ENCODE measurements at regions not wholly inside any gene's neighbourhood (a gene's known extent, or its start where the extent isn't known, plus 50 kb on each side); places are given as distances from the start of the nearest gene placed in this dataset.

DNA sequence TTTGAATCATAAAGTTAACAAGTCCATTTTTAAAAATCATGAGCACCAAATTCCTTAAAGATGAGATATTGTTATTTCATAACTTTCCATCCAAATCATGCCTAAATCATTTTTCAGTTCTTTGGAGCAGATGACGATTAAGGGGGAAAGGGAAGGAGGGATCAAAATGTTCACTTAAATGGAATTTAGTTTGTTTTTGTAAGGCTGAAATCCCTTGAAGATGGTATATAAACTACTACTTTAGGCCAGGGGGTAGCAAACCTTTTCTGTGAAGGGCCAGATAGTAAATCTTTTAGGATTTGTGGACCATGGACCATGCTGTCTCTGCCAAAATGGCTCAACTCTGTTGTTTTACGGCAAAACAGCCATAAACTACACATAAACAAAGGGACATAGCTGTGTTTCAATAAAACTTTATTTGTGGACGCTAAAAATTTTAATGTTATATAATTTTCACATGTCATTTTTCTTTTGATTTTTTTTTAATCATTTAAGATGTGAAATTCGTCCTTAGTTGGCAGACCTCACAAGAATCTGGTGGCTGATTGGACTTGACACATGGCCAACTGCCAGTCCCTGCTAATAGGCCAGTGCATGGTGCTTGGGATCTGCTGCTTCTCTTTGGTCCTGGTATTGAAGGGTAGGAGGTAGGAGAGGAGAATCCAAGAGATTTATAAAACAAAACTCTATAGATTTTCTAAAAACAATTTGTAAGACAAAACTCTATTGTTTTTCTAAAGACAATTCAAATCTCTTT is 52.0 kb upstream of the RTN4 start:
- TF ChIP-seq POLR2AphosphoS5 (IDR thresholded peaks at IDR 0.05): peak; percentile 29
- TF ChIP-seq, protein P1, sequence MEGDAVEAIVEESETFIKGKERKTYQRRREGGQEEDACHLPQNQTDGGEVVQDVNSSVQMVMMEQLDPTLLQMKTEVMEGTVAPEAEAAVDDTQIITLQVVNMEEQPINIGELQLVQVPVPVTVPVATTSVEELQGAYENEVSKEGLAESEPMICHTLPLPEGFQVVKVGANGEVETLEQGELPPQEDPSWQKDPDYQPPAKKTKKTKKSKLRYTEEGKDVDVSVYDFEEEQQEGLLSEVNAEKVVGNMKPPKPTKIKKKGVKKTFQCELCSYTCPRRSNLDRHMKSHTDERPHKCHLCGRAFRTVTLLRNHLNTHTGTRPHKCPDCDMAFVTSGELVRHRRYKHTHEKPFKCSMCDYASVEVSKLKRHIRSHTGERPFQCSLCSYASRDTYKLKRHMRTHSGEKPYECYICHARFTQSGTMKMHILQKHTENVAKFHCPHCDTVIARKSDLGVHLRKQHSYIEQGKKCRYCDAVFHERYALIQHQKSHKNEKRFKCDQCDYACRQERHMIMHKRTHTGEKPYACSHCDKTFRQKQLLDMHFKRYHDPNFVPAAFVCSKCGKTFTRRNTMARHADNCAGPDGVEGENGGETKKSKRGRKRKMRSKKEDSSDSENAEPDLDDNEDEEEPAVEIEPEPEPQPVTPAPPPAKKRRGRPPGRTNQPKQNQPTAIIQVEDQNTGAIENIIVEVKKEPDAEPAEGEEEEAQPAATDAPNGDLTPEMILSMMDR (IDR thresholded peaks at IDR 0.05): no peak

DNA sequence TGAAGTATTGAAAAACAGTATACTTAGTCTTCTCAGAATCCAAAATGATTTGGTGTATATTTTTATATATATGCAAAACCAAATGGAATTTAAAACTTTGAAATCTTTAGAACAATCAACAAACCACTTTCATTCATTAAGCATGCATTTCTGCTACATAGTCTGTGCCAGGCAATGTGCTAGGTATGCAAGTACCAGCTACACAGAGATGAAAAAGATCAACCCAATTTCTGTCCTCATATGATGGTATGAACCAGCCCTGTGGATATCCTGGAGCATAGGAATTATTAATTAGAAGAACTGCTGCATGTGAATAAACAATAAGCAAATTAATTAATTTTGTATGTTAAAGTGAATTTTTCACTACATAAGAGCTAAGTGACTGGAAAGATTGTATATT is 51.2 kb upstream of the RTN4 start:
- H3K4me3 ChIP-seq: no peak overlapping the region
- H3K9me3 ChIP-seq: no peaks in the 10 kb centered on the region
- no peaks in the 10 kb centered on the region for H3K27me3 ChIP-seq (replicated peaks; ENCODE audit: insufficient read depth)
- H3K36me3 ChIP-seq: no peaks in the 10 kb centered on the region
- intact Hi-C loops (cut with DNase I): no loop called here
- H3K27ac ChIP-seq: peak overlapping the region; percentile 71 to 85
- peaks cover 7% of the 10 kb centered on the region for H3K4me1 ChIP-seq (replicated peaks)
- no peak for DNase-seq (ENCODE audit: low spot score)
- TF ChIP-seq, protein P1 (IDR thresholded peaks at IDR 0.05): no peak
- no peak for TF ChIP-seq POLR2AphosphoS5 (IDR thresholded peaks at IDR 0.05)
- TF ChIP-seq POLR2A (IDR thresholded peaks at IDR 0.05): no peak

More for the DNA sequence above, 52.0 kb upstream of the RTN4 start:
- WGBS: 56% methylated on average over 4 of the region's 4 CpGs
- no peaks in the 10 kb centered on the region for H3K36me3 ChIP-seq
- no peaks in the 10 kb centered on the region for H3K9me3 ChIP-seq
- no peak overlapping the region for H3K4me3 ChIP-seq
- H3K27me3 ChIP-seq (replicated peaks; ENCODE audit: insufficient read depth): no peaks in the 10 kb centered on the region
- H3K4me1 ChIP-seq (replicated peaks): peaks cover 3% of the 10 kb centered on the region
- H3K27ac ChIP-seq: no peak overlapping the region
- intact Hi-C loops (cut with DNase I): no loop called here
- no peak for DNase-seq (ENCODE audit: low spot score)

DNA sequence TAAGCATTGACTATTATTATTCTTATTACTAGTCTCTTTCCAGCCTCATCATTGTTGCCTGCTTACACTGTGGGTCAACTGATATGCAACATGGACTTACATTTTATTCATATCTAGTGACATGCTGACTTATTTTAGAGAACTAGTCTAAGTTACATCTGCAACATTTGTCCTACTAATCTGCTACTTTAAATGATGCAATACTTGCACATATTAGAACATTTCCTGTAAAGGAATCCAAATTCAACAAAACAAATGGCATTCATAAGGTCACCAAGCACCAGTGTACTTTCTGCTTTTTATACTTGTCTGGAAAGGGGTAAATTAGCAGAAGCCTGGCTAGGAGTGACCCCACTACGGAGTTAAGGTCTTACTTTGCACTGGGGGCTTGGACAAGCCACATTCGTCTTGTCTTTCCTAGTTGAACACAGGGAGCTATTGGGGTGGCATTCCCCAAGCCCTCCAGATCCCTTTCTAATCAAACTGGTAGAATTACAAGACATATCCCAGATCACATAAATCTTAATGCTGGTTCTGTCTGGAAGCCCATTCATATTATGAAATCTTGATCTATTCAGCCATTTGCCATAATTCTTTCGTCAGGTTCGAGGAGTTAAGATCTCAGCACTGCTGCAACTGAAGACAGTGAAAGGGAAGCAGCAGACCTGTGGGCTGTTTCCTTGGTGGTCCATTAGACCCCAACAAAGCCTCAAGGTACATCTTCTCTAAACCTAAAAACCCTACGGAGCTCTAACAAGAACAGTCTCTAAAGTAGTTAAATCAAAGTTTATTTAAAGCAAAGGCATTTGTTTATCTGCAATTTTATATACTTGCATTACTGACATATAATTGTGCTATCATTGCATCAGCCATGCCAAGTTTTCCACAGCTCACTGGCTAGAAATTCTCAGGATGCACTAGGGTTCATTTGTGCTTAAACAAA is 49.9 kb upstream of the RTN4 start:
- TF ChIP-seq POLR2AphosphoS5 (IDR thresholded peaks at IDR 0.05) (peak; percentile 82), POLR2A (IDR thresholded peaks at IDR 0.05) (no peak)
- TF ChIP-seq, protein P1 (IDR thresholded peaks at IDR 0.05): no peak
- Histone ChIP-seq H3K4me1 (replicated peaks) (peaks cover 7% of the 10 kb centered on the region), H3K27me3 (replicated peaks; ENCODE audit: insufficient read depth) (no peaks in the 10 kb centered on the region), H3K36me3 (no peaks in the 10 kb centered on the region), H3K27ac (peak overlapping the region; percentile 71 to 85), H3K4me3 (peak overlapping the region in 1 of 2 donors; percentile 5), H3K9me3 (no peaks in the 10 kb centered on the region)
- intact Hi-C loops (cut with DNase I): loop anchor here (5.0 kb wide), 1 partner anchor 67 kb away; no protein-coding TSS in a partner anchor
- 21% methylated on average over 5 of the region's 5 CpGs for WGBS
- DNase-seq (ENCODE audit: low spot score): peak; percentile 52

Data from prostate gland (tissue), 2 donors.